SK-N-SH (cell line): ENCODE measurements at regions not wholly inside any gene's neighbourhood (a gene's known extent, or its start where the extent isn't known, plus 50 kb on each side); places are given as distances from the start of the nearest gene placed in this dataset.

Experiments
- CTCF ChIA-PET: fragments of 300-600, 350-600 bp; formaldehyde crosslinking; extraction: SDS; loops from one replicate; lab custom pipeline; 2021; lab: Yijun Ruan, JAX
- POLR2A ChIA-PET: fragments of 350-600 bp; sonication (Branson Sonifier 250); formaldehyde crosslinking; extraction: SDS; loops from one replicate; lab custom pipeline; 2020; ENCODE audit warnings: antibody characterized with exemption, inconsistent platforms; lab: Yijun Ruan, JAX
- DNase-seq: peaks from one replicate; pipeline ENCODE4 v3.0.0; 2012
- H2AFZ ChIP-seq: fragments of 200-600 bp; sonication (generic); 2 replicates; pipeline ENCODE4 v1.8.1; 2016; ENCODE audit warnings: antibody characterized with exemption, mild to moderate bottlenecking, low read depth
- H3F3A ChIP-seq: fragments of 200-600 bp; sonication (generic); replicated peaks from 2 replicates; pipeline ENCODE3; 2016; ENCODE audit warnings: antibody characterized with exemption, mild to moderate bottlenecking; ENCODE audit not compliant: insufficient read depth
- H3K27ac ChIP-seq, 2 experiments: fragments of 200-500 bp in 1 of 2; fragments of 200-600 bp in 1 of 2; sonication (Bioruptor generic) in 1 of 2; sonication (generic), shearing (Covaris generic) in 1 of 2; 2 replicates each; pipeline versions ENCODE4 v1.5.1 to v1.6.1; 2014 to 2016; ENCODE audit warnings: low read depth in 2 of 2, inconsistent platforms in 1 of 2, low read length in 1 of 2, mild to moderate bottlenecking in 1 of 2, mixed read lengths in 1 of 2
- H3K27me3 ChIP-seq: fragments of 200-600 bp; sonication (generic), shearing (Covaris generic); 2 replicates; pipeline ENCODE4 v1.6.1; 2016; ENCODE audit warnings: mixed run types; ENCODE audit not compliant: insufficient read depth
- H3K36me3 ChIP-seq, 2 experiments: fragments of 200-500 bp in 1 of 2; fragments of 200-600 bp in 1 of 2; sonication (Bioruptor generic) in 1 of 2; sonication (generic) in 1 of 2; replicated peaks in 1 of 2; 2 replicates each; pipeline versions ENCODE3 to v1.5.1; 2014 to 2016; ENCODE audit warnings: low read length in 1 of 2, mild to moderate bottlenecking in 1 of 2; ENCODE audit not compliant: insufficient read depth in 2 of 2, control insufficient read depth in 1 of 2
- H3K4me1 ChIP-seq, 2 experiments: fragments of 200-500 bp in 1 of 2; fragments of 200-600 bp in 1 of 2; sonication (Bioruptor generic) in 1 of 2; sonication (generic), shearing (Covaris generic) in 1 of 2; 2 replicates each; pipeline versions ENCODE4 v1.5.1 to v1.6.1; 2014 to 2016; ENCODE audit warnings: low read depth in 1 of 2, low read length in 1 of 2, mixed run types in 1 of 2; ENCODE audit not compliant: insufficient read depth in 2 of 2, control insufficient read depth in 1 of 2
- H3K4me2 ChIP-seq: fragments of 200-600 bp; sonication (generic), shearing (Covaris generic); 2 replicates; pipeline ENCODE4 v1.6.1; 2017; ENCODE audit warnings: mixed run types
- H3K4me3 ChIP-seq, 2 experiments: fragments of 200-500 bp in 1 of 2; fragments of 200-600 bp in 1 of 2; sonication (Bioruptor generic) in 1 of 2; sonication (generic), shearing (Covaris generic) in 1 of 2; 2 replicates each; pipeline versions ENCODE4 v1.5.1 to v1.8.1; 2014 to 2016; ENCODE audit warnings: low read depth in 2 of 2, inconsistent platforms in 1 of 2, low read length in 1 of 2, mild to moderate bottlenecking in 1 of 2, mixed read lengths in 1 of 2, moderate library complexity in 1 of 2
- H3K79me2 ChIP-seq: fragments of 200-600 bp; sonication (generic); 2 replicates; pipeline ENCODE4 v1.8.1; 2017; ENCODE audit warnings: mild to moderate bottlenecking; ENCODE audit not compliant: insufficient read depth
- H3K9ac ChIP-seq: fragments of 200-600 bp; sonication (generic); 2 replicates; pipeline ENCODE4 v1.6.1; 2017; ENCODE audit warnings: mixed run types
- H3K9me2 ChIP-seq: fragments of 200-600 bp; sonication (generic); 2 replicates; pipeline ENCODE4 v1.6.1; 2017; ENCODE audit warnings: mixed run types
- H3K9me3 ChIP-seq: fragments of 200-600 bp; sonication (generic); 2 replicates; pipeline ENCODE4 v1.6.1; 2017; ENCODE audit warnings: mixed run types, mild to moderate bottlenecking, moderate library complexity
- H4K20me1 ChIP-seq: fragments of 200-600 bp; sonication (generic); 2 replicates; pipeline ENCODE4 v1.6.1; 2017; ENCODE audit warnings: mild to moderate bottlenecking, mixed run types; ENCODE audit not compliant: insufficient read depth
- CHD2 ChIP-seq: fragments of 150-350 bp; IDR thresholded peaks from 2 replicates; pipeline ENCODE4 v1.6.1; 2018; ENCODE audit warnings: low read length; ENCODE audit not compliant: partially characterized antibody
- ELF1 ChIP-seq: IDR thresholded peaks from 2 replicates; pipeline ENCODE4 v1.4.0; 2012
- FOSL2 ChIP-seq: IDR thresholded peaks from 2 replicates; pipeline ENCODE4 v1.4.0; 2012; ENCODE audit warnings: low read depth, mild to moderate bottlenecking, moderate library complexity, borderline replicate concordance
- GABPA ChIP-seq: IDR thresholded peaks from 2 replicates; pipeline ENCODE4 v1.4.0; 2012; ENCODE audit warnings: low read depth, mild to moderate bottlenecking
- JUND ChIP-seq: IDR thresholded peaks from 2 replicates; pipeline ENCODE4 v1.4.0; 2012
- MEF2A ChIP-seq: IDR thresholded peaks from 2 replicates; pipeline ENCODE4 v1.4.0; 2012; ENCODE audit warnings: low read depth, borderline replicate concordance
- MXI1 ChIP-seq: IDR thresholded peaks from 2 replicates; pipeline ENCODE4 v1.6.1; 2012; ENCODE audit warnings: mild to moderate bottlenecking, low read depth, low read length, improper control_type of control experiment
- NRF1 ChIP-seq: IDR thresholded peaks from 2 replicates; pipeline ENCODE4 v1.6.1; 2012; ENCODE audit warnings: low read depth, mild to moderate bottlenecking, low read length
- RCOR1 ChIP-seq: fragments of 150-350 bp; IDR thresholded peaks from 2 replicates; pipeline ENCODE4 v1.6.1; 2017; ENCODE audit warnings: antibody characterized with exemption, low read length
- RFX5 ChIP-seq: IDR thresholded peaks from 2 replicates; pipeline ENCODE4 v1.6.1; 2012; ENCODE audit warnings: mild to moderate bottlenecking, improper control_type of control experiment, low read length
- RXRA ChIP-seq: IDR thresholded peaks from 2 replicates; pipeline ENCODE4 v1.4.0; 2012; ENCODE audit warnings: low read depth, mild to moderate bottlenecking, borderline replicate concordance
- WGBS: methylation state at CpG from one replicate; pipeline ENCODE4 v1.1.6; 2017; ENCODE audit warnings: low lambda C conversion rate; 5-methylcytosine and 5-hydroxymethylcytosine counted together
- TF ChIP-seq, protein P1 (sequence below): fragments of 150-350 bp; IDR thresholded peaks from 2 replicates; pipeline ENCODE4 v1.6.1; 2016; ENCODE audit warnings: mild to moderate bottlenecking, low read depth, low read length
- TF ChIP-seq, protein P2 (sequence below): IDR thresholded peaks from 2 replicates; pipeline ENCODE4 v1.4.0; 2012; ENCODE audit warnings: low read depth, borderline replicate concordance
- TF ChIP-seq, protein P3 (sequence below): IDR thresholded peaks from 2 replicates; pipeline ENCODE4; 2012
- TF ChIP-seq, protein P4 (sequence below): fragments of 200-600 bp; sonication (generic); IDR thresholded peaks from 2 replicates; pipeline ENCODE4 v1.6.1; 2017; ENCODE audit warnings: antibody characterized with exemption, mild to moderate bottlenecking, moderate library complexity
- TF ChIP-seq, protein P5 (sequence below): fragments of 150-350 bp; IDR thresholded peaks from 2 replicates; pipeline ENCODE4 v1.6.1; 2017; ENCODE audit warnings: antibody characterized with exemption, low read length, low read depth, borderline replicate concordance
- TF ChIP-seq, protein P6 (sequence below): IDR thresholded peaks from 2 replicates; pipeline ENCODE4 v1.4.0; 2012; ENCODE audit warnings: low read depth

DNA sequence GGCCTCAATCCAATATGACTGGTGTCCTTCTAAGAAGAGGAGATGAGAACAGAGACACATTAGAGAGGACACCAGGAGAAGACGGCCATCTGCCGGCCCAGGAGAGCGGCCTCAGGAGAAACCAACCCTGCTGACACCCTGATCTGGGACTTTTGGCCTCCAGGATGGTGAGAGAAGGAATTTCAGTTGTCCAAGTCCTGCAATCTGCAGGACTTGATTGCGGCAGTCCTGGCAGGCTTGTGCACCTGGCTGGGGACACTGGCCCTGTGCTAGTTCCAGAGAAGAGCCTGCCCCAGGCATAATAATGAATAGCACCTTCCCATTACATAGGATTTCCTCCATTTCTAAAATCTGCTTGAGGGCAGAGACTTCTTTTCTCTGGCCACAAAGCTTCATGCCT lies 409.9 kb upstream of the SHH start:
- H3K9me2 ChIP-seq = no peaks in the 10 kb centered on the region
- H3K27ac ChIP-seq = no peak overlapping the region
- peaks cover 47% of the 10 kb centered on the region for H3K27me3 ChIP-seq
- no peaks in the 10 kb centered on the region for H3F3A ChIP-seq
- no peak overlapping the region for H3K9ac ChIP-seq
- H4K20me1 ChIP-seq = no peaks in the 10 kb centered on the region; the same call in 1 of the 2 replicates
- CTCF ChIA-PET = no interaction called here
- no peak overlapping the region for H2AFZ ChIP-seq
- no peak overlapping the region for H3K4me3 ChIP-seq
- 4% methylated on average over 3 of the region's 4 CpGs for WGBS
- POLR2A ChIA-PET = no interaction called here
- no peaks in the 10 kb centered on the region for H3K9me3 ChIP-seq
- H3K79me2 ChIP-seq = no peaks in the 10 kb centered on the region
- H3K36me3 ChIP-seq = no peaks in the 10 kb centered on the region
- no peak for DNase-seq
- TF ChIP-seq, protein P1, sequence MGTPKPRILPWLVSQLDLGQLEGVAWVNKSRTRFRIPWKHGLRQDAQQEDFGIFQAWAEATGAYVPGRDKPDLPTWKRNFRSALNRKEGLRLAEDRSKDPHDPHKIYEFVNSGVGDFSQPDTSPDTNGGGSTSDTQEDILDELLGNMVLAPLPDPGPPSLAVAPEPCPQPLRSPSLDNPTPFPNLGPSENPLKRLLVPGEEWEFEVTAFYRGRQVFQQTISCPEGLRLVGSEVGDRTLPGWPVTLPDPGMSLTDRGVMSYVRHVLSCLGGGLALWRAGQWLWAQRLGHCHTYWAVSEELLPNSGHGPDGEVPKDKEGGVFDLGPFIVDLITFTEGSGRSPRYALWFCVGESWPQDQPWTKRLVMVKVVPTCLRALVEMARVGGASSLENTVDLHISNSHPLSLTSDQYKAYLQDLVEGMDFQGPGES = no peak
- TF ChIP-seq JUND (no peak), RCOR1 (no peak), GABPA (no peak)
- TF ChIP-seq, protein P2, sequence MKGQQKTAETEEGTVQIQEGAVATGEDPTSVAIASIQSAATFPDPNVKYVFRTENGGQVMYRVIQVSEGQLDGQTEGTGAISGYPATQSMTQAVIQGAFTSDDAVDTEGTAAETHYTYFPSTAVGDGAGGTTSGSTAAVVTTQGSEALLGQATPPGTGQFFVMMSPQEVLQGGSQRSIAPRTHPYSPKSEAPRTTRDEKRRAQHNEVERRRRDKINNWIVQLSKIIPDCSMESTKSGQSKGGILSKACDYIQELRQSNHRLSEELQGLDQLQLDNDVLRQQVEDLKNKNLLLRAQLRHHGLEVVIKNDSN = no peak
- TF ChIP-seq, protein P3, sequence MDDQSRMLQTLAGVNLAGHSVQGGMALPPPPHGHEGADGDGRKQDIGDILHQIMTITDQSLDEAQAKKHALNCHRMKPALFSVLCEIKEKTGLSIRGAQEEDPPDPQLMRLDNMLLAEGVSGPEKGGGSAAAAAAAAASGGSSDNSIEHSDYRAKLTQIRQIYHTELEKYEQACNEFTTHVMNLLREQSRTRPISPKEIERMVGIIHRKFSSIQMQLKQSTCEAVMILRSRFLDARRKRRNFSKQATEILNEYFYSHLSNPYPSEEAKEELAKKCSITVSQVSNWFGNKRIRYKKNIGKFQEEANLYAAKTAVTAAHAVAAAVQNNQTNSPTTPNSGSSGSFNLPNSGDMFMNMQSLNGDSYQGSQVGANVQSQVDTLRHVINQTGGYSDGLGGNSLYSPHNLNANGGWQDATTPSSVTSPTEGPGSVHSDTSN = no peak
- no peaks in the 10 kb centered on the region for H3K4me1 ChIP-seq
- no peak overlapping the region for H3K4me2 ChIP-seq

DNA sequence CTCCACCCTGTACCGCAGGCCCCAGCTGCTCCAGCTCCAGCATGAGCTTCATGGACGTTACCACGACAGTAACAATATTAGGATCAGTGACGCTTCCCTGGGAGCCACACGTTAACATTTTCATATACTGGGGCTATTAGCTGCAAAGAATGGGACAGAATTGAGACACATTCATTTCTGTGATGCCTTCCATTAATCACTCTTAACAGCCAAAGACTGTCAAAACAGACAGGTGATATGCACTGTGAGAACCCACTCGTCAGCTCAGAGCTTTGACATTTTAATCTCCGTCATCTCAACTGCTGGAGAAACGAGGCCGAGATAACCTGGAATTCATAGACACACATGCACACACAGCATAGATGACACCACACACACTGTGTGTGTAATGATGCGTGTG lies 408.4 kb upstream of the SHH start:
- Histone ChIP-seq H3K36me3 (no peaks in the 10 kb centered on the region), H3K9ac (no peak overlapping the region), H3K27ac (no peak overlapping the region), H3K9me3 (no peaks in the 10 kb centered on the region), H3K4me3 (no peak overlapping the region), H3K9me2 (no peaks in the 10 kb centered on the region), H3K27me3 (peaks cover 49% of the 10 kb centered on the region), H4K20me1 (no peaks in the 10 kb centered on the region; the same call in 1 of the 2 replicates), H3K4me1 (no peaks in the 10 kb centered on the region), H2AFZ (no peak overlapping the region), H3K4me2 (no peak overlapping the region), H3F3A (no peaks in the 10 kb centered on the region), H3K79me2 (no peaks in the 10 kb centered on the region)
- WGBS = 2% methylated on average over 10 of the region's 10 CpGs
- no peak for TF ChIP-seq ELF1
- no peak for TF ChIP-seq RFX5
- TF ChIP-seq MXI1 = no peak
- no peak for TF ChIP-seq MEF2A
- TF ChIP-seq FOSL2 = no peak
- no peak for TF ChIP-seq NRF1
- TF ChIP-seq, protein P4, sequence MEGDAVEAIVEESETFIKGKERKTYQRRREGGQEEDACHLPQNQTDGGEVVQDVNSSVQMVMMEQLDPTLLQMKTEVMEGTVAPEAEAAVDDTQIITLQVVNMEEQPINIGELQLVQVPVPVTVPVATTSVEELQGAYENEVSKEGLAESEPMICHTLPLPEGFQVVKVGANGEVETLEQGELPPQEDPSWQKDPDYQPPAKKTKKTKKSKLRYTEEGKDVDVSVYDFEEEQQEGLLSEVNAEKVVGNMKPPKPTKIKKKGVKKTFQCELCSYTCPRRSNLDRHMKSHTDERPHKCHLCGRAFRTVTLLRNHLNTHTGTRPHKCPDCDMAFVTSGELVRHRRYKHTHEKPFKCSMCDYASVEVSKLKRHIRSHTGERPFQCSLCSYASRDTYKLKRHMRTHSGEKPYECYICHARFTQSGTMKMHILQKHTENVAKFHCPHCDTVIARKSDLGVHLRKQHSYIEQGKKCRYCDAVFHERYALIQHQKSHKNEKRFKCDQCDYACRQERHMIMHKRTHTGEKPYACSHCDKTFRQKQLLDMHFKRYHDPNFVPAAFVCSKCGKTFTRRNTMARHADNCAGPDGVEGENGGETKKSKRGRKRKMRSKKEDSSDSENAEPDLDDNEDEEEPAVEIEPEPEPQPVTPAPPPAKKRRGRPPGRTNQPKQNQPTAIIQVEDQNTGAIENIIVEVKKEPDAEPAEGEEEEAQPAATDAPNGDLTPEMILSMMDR = no peak
- TF ChIP-seq, protein P5, sequence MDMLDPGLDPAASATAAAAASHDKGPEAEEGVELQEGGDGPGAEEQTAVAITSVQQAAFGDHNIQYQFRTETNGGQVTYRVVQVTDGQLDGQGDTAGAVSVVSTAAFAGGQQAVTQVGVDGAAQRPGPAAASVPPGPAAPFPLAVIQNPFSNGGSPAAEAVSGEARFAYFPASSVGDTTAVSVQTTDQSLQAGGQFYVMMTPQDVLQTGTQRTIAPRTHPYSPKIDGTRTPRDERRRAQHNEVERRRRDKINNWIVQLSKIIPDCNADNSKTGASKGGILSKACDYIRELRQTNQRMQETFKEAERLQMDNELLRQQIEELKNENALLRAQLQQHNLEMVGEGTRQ = no peak
- TF ChIP-seq RCOR1 = no peak
- TF ChIP-seq, protein P6, sequence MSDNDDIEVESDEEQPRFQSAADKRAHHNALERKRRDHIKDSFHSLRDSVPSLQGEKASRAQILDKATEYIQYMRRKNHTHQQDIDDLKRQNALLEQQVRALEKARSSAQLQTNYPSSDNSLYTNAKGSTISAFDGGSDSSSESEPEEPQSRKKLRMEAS = no peak
- TF ChIP-seq CHD2 = no peak
- TF ChIP-seq RXRA = no peak
- TF ChIP-seq GABPA = no peak
- DNase-seq = no peak
- POLR2A ChIA-PET = no interaction called here
- CTCF ChIA-PET = no interaction called here
